Natural killer cell (primary cell): ENCODE measurements at regions not wholly inside any gene's neighbourhood (a gene's known extent, or its start where the extent isn't known, plus 50 kb on each side); places are given as distances from the start of the nearest gene placed in this dataset.
A peak's percentile ranks its signal among the peaks of the same experiment; 100 is the strongest.

Source experiments
- ATAC-seq, 3 donors: fragments of 150-1000 bp in 2 of 3; fragments of 200-7000 bp in 1 of 3; cut with Tn5 transposase; 1 replicate in 1 of 3; 2 replicates in 2 of 3; pipeline ENCODE4 v1.10.0; 2021; ENCODE audit warnings: mild to moderate bottlenecking in 2 of 3, moderate library complexity in 2 of 3
- DNase-seq, 2 donors: peaks; one replicate each; pipeline versions ENCODE4 v3.0.0 to v3.0.0-alpha.2; 2013 to 2021; ENCODE audit warnings: mixed read lengths in 1 of 2
- H3K27ac ChIP-seq: one replicate; pipeline ENCODE4 v1.5.1; 2013; ENCODE audit warnings: mild to moderate bottlenecking, low read length
- H3K27me3 ChIP-seq: one replicate; pipeline ENCODE4 v1.6.1; 2013; ENCODE audit warnings: low read length; ENCODE audit not compliant: control insufficient read depth, insufficient read depth
- H3K36me3 ChIP-seq: one replicate; pipeline ENCODE4 v1.6.1; 2013; ENCODE audit warnings: low read length; ENCODE audit not compliant: control insufficient read depth, insufficient read depth
- H3K4me1 ChIP-seq: one replicate; pipeline ENCODE4 v1.6.1; 2013; ENCODE audit warnings: low read length; ENCODE audit not compliant: control insufficient read depth, insufficient read depth
- H3K4me3 ChIP-seq: one replicate; pipeline ENCODE4 v1.5.1; 2013; ENCODE audit warnings: low read length
- H3K9me3 ChIP-seq: one replicate; pipeline ENCODE4 v1.6.1; 2013; ENCODE audit warnings: low read length; ENCODE audit not compliant: control insufficient read depth, insufficient read depth
- H3K27ac Mint-ChIP-seq, 2 donors: one replicate each; pipeline ENCODE4 v1.8.0; 2022; ENCODE audit warnings: mild to moderate bottlenecking in 2 of 2, mixed read lengths in 2 of 2, moderate library complexity in 1 of 2
- H3K27me3 Mint-ChIP-seq, 2 donors: one replicate each; pipeline ENCODE4 v1.8.0; 2022; ENCODE audit warnings: low read depth in 2 of 2, mixed read lengths in 2 of 2
- H3K36me3 Mint-ChIP-seq: one replicate; pipeline ENCODE4 v1.8.0; 2022; ENCODE audit warnings: mixed read lengths
- H3K4me1 Mint-ChIP-seq, 2 donors: one replicate each; pipeline ENCODE4 v1.8.0; 2022; ENCODE audit warnings: mixed read lengths in 2 of 2
- H3K4me3 Mint-ChIP-seq: one replicate; pipeline ENCODE4 v1.8.0; 2022; ENCODE audit warnings: mild to moderate bottlenecking, moderate library complexity, mixed read lengths
- H3K9me3 Mint-ChIP-seq, 2 donors: one replicate each; pipeline ENCODE4 v1.8.0; 2022; ENCODE audit warnings: mixed read lengths in 2 of 2
- WGBS: methylation state at CpG from one replicate; pipeline ENCODE4 v1.1.7; 2013; ENCODE audit warnings: missing lambda C conversion rate; ENCODE audit not compliant: insufficient coverage; 5-methylcytosine and 5-hydroxymethylcytosine counted together
- intact Hi-C: fragments of 100-400 bp; cut with micrococcal nuclease; formaldehyde crosslinking; loops from one replicate; pipeline ENCODE4 v1.14.2; 2022
- TF ChIP-seq, protein P1 (sequence below): fragments of 200-600 bp; IDR thresholded peaks from one replicate; pipeline ENCODE4 v1.8.0; 2022; ENCODE audit warnings: antibody characterized with exemption

DNA sequence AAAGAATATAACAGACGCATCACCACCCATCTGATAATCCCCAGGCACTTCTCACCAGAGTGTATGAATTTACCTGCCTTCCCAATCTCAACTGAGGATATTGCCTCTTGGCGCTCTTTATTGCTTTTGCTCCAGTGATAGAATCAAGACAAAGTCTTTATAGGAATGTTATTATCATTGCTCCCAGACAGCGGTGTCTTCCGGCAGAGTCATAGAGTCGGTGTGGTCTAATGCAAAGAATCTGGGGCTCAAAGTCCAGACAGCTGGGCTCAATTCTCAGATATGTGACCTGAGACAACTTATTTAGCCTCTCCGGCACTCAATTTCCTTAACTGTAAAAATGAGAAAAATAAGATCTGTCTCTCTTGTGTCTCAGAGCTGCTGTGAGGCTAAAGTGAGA is 106.1 kb upstream of the PAK3 start:
- TF ChIP-seq, protein P1, sequence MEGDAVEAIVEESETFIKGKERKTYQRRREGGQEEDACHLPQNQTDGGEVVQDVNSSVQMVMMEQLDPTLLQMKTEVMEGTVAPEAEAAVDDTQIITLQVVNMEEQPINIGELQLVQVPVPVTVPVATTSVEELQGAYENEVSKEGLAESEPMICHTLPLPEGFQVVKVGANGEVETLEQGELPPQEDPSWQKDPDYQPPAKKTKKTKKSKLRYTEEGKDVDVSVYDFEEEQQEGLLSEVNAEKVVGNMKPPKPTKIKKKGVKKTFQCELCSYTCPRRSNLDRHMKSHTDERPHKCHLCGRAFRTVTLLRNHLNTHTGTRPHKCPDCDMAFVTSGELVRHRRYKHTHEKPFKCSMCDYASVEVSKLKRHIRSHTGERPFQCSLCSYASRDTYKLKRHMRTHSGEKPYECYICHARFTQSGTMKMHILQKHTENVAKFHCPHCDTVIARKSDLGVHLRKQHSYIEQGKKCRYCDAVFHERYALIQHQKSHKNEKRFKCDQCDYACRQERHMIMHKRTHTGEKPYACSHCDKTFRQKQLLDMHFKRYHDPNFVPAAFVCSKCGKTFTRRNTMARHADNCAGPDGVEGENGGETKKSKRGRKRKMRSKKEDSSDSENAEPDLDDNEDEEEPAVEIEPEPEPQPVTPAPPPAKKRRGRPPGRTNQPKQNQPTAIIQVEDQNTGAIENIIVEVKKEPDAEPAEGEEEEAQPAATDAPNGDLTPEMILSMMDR = no peak
- Mint-ChIP-seq H3K9me3 (no peaks in the 10 kb centered on the region), H3K36me3 (no peaks in the 10 kb centered on the region), H3K4me1 (no peaks in the 10 kb centered on the region), H3K4me3 (no peak overlapping the region), H3K27me3 (peaks cover 4 to 50% of the 10 kb centered on the region in 2 donors), H3K27ac (no peak overlapping the region)
- intact Hi-C loops = no loop called here
- Histone ChIP-seq H3K4me1 (no peaks in the 10 kb centered on the region), H3K36me3 (no peaks in the 10 kb centered on the region), H3K4me3 (no peak overlapping the region), H3K9me3 (no peaks in the 10 kb centered on the region), H3K27me3 (no peaks in the 10 kb centered on the region), H3K27ac (no peak overlapping the region)
- WGBS = 98% methylated on average over 4 of the region's 6 CpGs
- ATAC-seq = no peak
- no peak for DNase-seq

DNA sequence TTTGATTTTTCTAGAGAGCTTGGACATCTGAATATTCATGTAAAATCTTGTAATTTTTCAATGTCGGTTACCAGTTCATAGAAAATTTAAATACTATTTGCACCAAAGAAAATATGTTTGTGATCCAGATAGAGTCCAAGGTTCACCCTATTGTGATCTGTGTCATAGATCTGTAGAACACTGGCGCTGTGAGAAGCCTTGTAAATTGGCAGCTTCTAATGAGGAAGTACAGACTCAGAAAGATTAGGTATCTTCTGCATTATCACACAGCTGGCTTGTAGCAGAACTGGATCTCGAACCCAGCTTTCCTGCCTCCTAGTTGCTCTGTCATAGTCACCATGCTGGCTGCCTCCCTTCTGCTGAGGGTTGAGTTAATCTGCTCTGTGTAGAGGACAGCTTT is 106.5 kb upstream of the PAK3 start:
- no peak overlapping the region for H3K27ac ChIP-seq
- no peaks in the 10 kb centered on the region for H3K9me3 ChIP-seq
- Mint-ChIP-seq H3K27ac (no peak overlapping the region), H3K9me3 (no peaks in the 10 kb centered on the region), H3K4me1 (no peaks in the 10 kb centered on the region), H3K4me3 (no peak overlapping the region), H3K27me3 (peaks cover 3 to 46% of the 10 kb centered on the region in 2 donors), H3K36me3 (no peaks in the 10 kb centered on the region)
- no CpG with 5 or more reads among the region's 3 CpGs for WGBS
- no peaks in the 10 kb centered on the region for H3K36me3 ChIP-seq
- ATAC-seq (no peak), DNase-seq (no peak)
- no peaks in the 10 kb centered on the region for H3K27me3 ChIP-seq
- H3K4me1 ChIP-seq = no peaks in the 10 kb centered on the region
- H3K4me3 ChIP-seq = no peak overlapping the region
- TF ChIP-seq, protein P1 = no peak
- intact Hi-C loops = no loop called here

- intact Hi-C loops = no loop called here
- WGBS = 9% methylated on average over 1 of the region's 3 CpGs
Measured at GRCh38 chrX:110987292-110987691, 108.7 kb upstream of the PAK3 start.

DNA sequence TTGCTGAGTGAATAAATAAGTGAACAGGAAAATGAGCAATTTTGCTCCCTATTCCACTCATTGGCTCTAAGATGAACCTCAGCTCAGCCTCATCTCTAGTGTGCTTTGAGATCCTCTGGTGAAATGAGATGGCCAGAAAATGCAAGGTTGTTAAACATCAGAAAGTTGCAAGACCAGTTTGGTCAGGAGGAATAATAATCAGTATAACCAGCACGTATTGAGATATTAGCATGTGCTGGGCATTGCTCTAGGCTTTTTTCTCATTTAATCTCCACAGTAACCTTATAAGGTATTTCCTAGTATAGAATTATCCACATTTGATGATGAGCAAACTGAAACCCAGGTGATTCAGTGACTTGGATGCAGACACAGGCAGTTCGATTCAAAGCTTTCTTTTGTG is 110.5 kb upstream of the PAK3 start:
- Mint-ChIP-seq H3K4me3 (no peak overlapping the region), H3K27me3 (peaks cover 0 to 34% of the 10 kb centered on the region in 2 donors), H3K36me3 (no peaks in the 10 kb centered on the region), H3K9me3 (no peaks in the 10 kb centered on the region), H3K4me1 (no peaks in the 10 kb centered on the region), H3K27ac (no peak overlapping the region)
- TF ChIP-seq, protein P1 = no peak
- Histone ChIP-seq H3K27ac (no peak overlapping the region), H3K27me3 (no peaks in the 10 kb centered on the region), H3K4me1 (no peaks in the 10 kb centered on the region), H3K36me3 (no peaks in the 10 kb centered on the region), H3K4me3 (no peak overlapping the region), H3K9me3 (no peaks in the 10 kb centered on the region)
- intact Hi-C loops = no loop called here
- DNase-seq = no peak
- no peak for ATAC-seq
- no CpG with 5 or more reads among the region's 2 CpGs for WGBS

More at GRCh38 chrX:110987292-110987691, 108.7 kb upstream of the PAK3 start:
- Histone ChIP-seq H3K9me3 (no peaks in the 10 kb centered on the region), H3K36me3 (no peaks in the 10 kb centered on the region), H3K4me1 (no peaks in the 10 kb centered on the region), H3K27ac (no peak overlapping the region), H3K27me3 (no peaks in the 10 kb centered on the region), H3K4me3 (no peak overlapping the region)
- Mint-ChIP-seq H3K4me1 (no peaks in the 10 kb centered on the region), H3K27ac (no peak overlapping the region), H3K9me3 (no peaks in the 10 kb centered on the region), H3K4me3 (no peak overlapping the region), H3K36me3 (no peaks in the 10 kb centered on the region), H3K27me3 (peaks cover 2 to 45% of the 10 kb centered on the region in 2 donors)
- ATAC-seq (no peak), DNase-seq (peak in 1 of 2 donors; percentile 4)
- TF ChIP-seq, protein P1 = no peak
